WERI-Rb-1 (cell line): ENCODE measurements at regions not wholly inside any gene's neighbourhood (a gene's known extent, or its start where the extent isn't known, plus 50 kb on each side); places are given as distances from the start of the nearest gene placed in this dataset.

Experiments
- DNase-seq: peaks from one replicate; pipeline ENCODE4 v3.0.0-alpha.2; 2020
- H3K27ac ChIP-seq: fragments of 250-450 bp; sonication (Bioruptor Pico); 2 replicates; pipeline ENCODE4 v1.5.1; 2020; ENCODE audit warnings: mild to moderate bottlenecking, moderate library complexity
- H3K27me3 ChIP-seq: fragments of 250-450 bp; sonication (Bioruptor Pico); 2 replicates; pipeline ENCODE4 v1.5.1; 2021; ENCODE audit warnings: mild to moderate bottlenecking, low read depth, moderate library complexity; ENCODE audit not compliant: insufficient read depth, severe bottlenecking
- H3K36me3 ChIP-seq: fragments of 250-450 bp; sonication (Bioruptor Pico); 2 replicates; pipeline ENCODE4 v1.5.1; 2020; ENCODE audit warnings: mild to moderate bottlenecking, moderate library complexity
- H3K4me3 ChIP-seq: 2 replicates; pipeline ENCODE4 v1.5.1; 2011; ENCODE audit warnings: low read depth, mild to moderate bottlenecking, control low read depth, low read length
- H3K9me3 ChIP-seq: fragments of 250-450 bp; sonication (Bioruptor Pico); 2 replicates; pipeline ENCODE4 v1.5.1; 2021; ENCODE audit warnings: mild to moderate bottlenecking, moderate library complexity; ENCODE audit not compliant: severe bottlenecking
- TF ChIP-seq, protein P1 (sequence below): IDR thresholded peaks from 2 replicates; pipeline ENCODE4 v1.5.1; 2011; ENCODE audit warnings: low read depth, mild to moderate bottlenecking, control low read depth, inconsistent platforms, low read length

DNA sequence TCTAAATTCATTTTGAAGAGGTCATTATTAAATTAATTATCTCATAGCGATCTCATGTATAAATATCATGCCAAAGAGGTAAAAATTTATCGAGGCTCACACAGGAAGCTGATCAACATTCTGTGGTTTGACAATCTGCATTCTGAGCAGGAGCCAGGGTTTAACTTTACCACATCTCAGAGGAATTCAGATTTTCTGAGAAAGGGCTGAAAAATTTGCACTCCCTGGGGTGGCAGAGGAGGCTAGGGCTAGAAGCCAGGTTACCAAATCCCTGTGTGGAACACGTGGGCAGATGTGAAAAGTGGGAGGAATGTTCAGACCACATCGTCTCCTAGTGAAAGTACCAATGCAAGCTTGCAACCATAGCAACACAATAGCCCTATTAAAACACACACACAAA is 63.5 kb upstream of the CTLA4 start:
- Histone ChIP-seq H3K36me3 (no peaks in the 10 kb centered on the region), H3K27me3 (no peaks in the 10 kb centered on the region), H3K27ac (no peak overlapping the region), H3K9me3 (no peaks in the 10 kb centered on the region), H3K4me3 (no peak overlapping the region)
- TF ChIP-seq, protein P1, sequence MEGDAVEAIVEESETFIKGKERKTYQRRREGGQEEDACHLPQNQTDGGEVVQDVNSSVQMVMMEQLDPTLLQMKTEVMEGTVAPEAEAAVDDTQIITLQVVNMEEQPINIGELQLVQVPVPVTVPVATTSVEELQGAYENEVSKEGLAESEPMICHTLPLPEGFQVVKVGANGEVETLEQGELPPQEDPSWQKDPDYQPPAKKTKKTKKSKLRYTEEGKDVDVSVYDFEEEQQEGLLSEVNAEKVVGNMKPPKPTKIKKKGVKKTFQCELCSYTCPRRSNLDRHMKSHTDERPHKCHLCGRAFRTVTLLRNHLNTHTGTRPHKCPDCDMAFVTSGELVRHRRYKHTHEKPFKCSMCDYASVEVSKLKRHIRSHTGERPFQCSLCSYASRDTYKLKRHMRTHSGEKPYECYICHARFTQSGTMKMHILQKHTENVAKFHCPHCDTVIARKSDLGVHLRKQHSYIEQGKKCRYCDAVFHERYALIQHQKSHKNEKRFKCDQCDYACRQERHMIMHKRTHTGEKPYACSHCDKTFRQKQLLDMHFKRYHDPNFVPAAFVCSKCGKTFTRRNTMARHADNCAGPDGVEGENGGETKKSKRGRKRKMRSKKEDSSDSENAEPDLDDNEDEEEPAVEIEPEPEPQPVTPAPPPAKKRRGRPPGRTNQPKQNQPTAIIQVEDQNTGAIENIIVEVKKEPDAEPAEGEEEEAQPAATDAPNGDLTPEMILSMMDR: no peak
- DNase-seq: no peak

DNA sequence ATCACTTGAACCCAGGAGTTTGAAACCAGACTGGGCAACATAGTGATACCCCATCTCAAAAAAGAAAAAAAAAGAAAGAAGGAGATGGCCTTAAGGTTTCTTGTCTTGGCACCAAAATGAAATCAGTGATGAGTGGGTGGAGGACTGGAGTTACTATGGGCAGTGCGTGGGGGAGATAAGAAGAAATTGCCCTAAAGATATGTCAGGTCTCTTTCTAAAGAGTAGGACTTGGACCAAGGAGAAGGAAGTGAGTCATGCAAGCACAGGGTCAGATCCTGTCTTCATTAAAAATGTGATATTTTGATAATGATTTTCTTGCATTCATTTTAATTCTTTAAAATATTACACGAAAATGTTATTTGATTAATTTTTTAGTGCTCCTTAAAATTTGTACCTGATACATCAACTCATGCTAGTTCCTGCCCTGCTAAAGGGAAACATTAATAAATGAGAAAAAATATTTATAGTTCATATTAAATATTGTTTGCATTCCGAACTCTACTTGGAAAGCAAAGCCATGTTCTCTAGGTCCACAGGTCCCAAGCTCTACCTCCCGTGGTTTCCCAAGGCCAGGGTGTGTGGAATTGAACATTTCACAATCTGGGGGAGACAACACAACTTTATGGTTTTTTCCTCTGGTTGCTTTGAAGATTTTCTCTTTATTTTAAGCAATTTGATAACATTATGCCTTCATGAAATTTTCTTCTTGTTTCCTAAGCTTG is 62.6 kb upstream of the CTLA4 start:
- Histone ChIP-seq H3K27ac (no peak overlapping the region), H3K9me3 (no peaks in the 10 kb centered on the region), H3K36me3 (no peaks in the 10 kb centered on the region), H3K4me3 (no peak overlapping the region), H3K27me3 (no peaks in the 10 kb centered on the region)
- TF ChIP-seq, protein P1: no peak
- no peak for DNase-seq

DNA sequence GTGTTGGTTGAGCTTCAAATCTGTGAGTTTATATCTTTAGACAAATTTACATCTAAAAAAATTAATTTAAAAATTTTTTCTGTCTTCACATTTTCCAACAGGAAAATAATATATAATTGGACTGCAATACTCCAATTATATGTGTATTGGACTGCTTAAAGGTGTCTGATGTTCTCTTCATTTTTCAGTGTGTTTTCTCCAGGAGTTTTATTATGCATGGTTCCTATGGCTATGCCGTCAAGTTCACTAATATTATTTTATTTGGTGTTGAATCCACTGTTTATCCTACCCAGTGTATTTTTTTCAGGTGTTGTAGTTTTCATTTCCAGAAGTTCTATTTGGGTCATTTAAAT is 62.1 kb upstream of the CTLA4 start:
- no peak for DNase-seq

DNA sequence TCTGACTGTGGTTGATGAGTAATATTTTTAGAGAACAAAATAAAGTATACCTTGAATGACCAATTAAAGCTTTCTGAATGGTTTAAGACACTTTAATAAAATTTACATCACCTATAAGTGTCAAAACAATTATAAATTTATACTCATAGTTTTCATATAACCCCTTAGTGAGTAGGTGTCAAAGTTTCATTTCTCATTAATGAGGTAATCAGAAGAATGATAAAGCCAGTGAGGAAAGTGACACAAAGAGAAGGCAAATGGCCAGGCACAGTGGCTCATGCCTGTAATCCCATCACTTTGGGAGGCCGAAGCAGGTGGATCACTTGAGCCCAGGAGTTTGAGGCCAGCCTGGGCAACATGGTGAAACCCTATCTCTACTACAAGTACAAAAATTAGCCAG is 60.8 kb upstream of the CTLA4 start:
- Histone ChIP-seq H3K36me3 (no peaks in the 10 kb centered on the region), H3K9me3 (no peaks in the 10 kb centered on the region)

More for the DNA sequence above, 62.1 kb upstream of the CTLA4 start:
- no peaks in the 10 kb centered on the region for H3K27me3 ChIP-seq
- no peaks in the 10 kb centered on the region for H3K9me3 ChIP-seq
- no peak overlapping the region for H3K27ac ChIP-seq
- no peaks in the 10 kb centered on the region for H3K36me3 ChIP-seq
- TF ChIP-seq, protein P1: no peak
- no peak overlapping the region for H3K4me3 ChIP-seq

DNA sequence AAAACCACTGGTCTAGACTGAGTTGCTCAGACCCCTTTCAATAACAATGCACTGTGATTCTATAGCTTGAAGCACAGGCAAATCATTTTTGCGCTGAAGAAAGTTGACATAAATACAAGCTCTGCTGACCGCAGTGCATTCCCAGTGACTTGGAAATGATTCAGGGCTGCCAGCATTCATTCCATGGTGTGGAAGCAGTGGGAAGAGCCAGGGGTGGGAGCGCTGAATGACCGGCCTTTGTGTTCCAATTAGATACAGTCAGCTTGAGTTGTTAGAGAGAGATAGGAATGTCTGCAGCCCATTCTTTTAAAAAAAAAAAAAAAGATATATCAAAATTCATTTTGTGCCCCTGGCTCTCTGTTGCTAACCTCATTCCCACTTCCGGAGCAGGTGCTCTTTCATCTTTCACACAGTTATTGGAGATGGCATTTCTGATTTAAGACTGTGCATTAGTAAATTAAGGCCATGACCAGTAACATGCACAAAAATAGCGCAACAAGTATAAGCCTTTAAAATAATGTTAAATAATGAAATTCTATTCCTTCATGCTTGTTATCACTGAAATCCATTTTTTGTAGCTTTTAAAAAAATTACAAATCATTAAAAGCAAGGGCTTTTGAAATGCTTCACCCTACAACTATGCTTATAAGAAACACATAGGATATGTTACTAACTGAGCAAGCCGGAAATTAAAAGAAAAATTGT is 59.4 kb upstream of the CTLA4 start:
- TF ChIP-seq, protein P1: no peak
- Histone ChIP-seq H3K9me3 (no peaks in the 10 kb centered on the region), H3K27ac (no peak overlapping the region), H3K27me3 (no peaks in the 10 kb centered on the region), H3K36me3 (no peaks in the 10 kb centered on the region), H3K4me3 (no peak overlapping the region)
- DNase-seq: no peak

More for the DNA sequence above, 60.8 kb upstream of the CTLA4 start:
- TF ChIP-seq, protein P1: no peak
- no peak overlapping the region for H3K4me3 ChIP-seq
- H3K27ac ChIP-seq: no peak overlapping the region
- no peak for DNase-seq
- no peaks in the 10 kb centered on the region for H3K27me3 ChIP-seq

DNA sequence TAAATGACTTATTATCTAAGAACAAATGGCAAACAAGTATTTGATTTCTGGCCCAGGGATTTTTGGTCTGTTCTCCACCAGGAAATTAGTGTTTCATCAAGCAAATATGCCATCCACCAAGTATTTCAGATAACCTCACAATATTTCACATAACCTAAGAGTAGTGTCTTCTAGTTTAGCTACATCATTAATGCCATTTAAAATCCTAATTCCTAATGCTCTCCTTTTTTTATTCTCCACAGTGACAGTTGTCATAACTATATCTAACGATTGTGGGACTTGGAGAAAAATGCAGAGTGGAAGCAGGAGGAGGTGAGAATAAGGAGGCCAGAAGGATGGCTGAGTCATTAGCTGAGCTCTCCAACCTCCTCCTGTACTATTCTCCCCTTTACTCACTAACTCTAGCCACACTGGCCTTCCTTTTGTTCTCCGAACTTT is 58.5 kb upstream of the CTLA4 start:
- Histone ChIP-seq H3K9me3 (no peaks in the 10 kb centered on the region), H3K27ac (no peak overlapping the region), H3K27me3 (no peaks in the 10 kb centered on the region), H3K4me3 (no peak overlapping the region), H3K36me3 (no peaks in the 10 kb centered on the region)
- TF ChIP-seq, protein P1: no peak
- DNase-seq: no peak
